ENCODE measurements at regions not wholly inside any gene's neighbourhood (a gene's known extent, or its start where the extent isn't known, plus 50 kb on each side); places are given as distances from the start of the nearest gene placed in this dataset.

GRCh38 chr4:112927544-112927943 lies 121.9 kb upstream of the ANK2 start:
- DNase-seq (ENCODE audit: low read depth), result no peak
- no peak overlapping the region for H3K4me3 ChIP-seq (ENCODE audit: low read depth, low read length)
- TF ChIP-seq MAX (IDR thresholded peaks at IDR 0.05; ENCODE audit: low read depth, low read length), result no peak
- TF ChIP-seq MYC (IDR thresholded peaks at IDR 0.05; ENCODE audit: low read depth, low read length), result no peak
- TF ChIP-seq POLR2A (IDR thresholded peaks at IDR 0.05; ENCODE audit: extremely low read depth, insufficient read length), result no peak
- no peak for TF ChIP-seq CTCF (IDR thresholded peaks at IDR 0.05; ENCODE audit: low read depth, low read length)

- no peak for TF ChIP-seq CTCF (IDR thresholded peaks at IDR 0.05; ENCODE audit: low read depth, low read length)
- no peak for TF ChIP-seq POLR2A (IDR thresholded peaks at IDR 0.05; ENCODE audit: extremely low read depth, insufficient read length)
- no peak for TF ChIP-seq MYC (IDR thresholded peaks at IDR 0.05; ENCODE audit: low read depth, low read length)
- no peak for TF ChIP-seq MAX (IDR thresholded peaks at IDR 0.05; ENCODE audit: low read depth, low read length)
- H3K4me3 ChIP-seq (ENCODE audit: low read depth, low read length), result no peak overlapping the region
- peak; percentile 7 for DNase-seq (ENCODE audit: low read depth)
These were observed 118.5 kb upstream of the ANK2 start for GRCh38 chr4:112931001-112931400.

GRCh38 chr4:112933790-112934189 lies 115.7 kb upstream of the ANK2 start:
- DNase-seq (ENCODE audit: low read depth), result no peak
- TF ChIP-seq MAX (IDR thresholded peaks at IDR 0.05; ENCODE audit: low read depth, low read length) (no peak), CTCF (IDR thresholded peaks at IDR 0.05; ENCODE audit: low read depth, low read length) (no peak), MYC (IDR thresholded peaks at IDR 0.05; ENCODE audit: low read depth, low read length) (no peak)
- H3K4me3 ChIP-seq (ENCODE audit: low read depth, low read length), result no peak overlapping the region

GRCh38 chr4:112938461-112939058 lies 110.9 kb upstream of the ANK2 start:
- TF ChIP-seq POLR2A (IDR thresholded peaks at IDR 0.05; ENCODE audit: extremely low read depth, insufficient read length) (no peak), CTCF (IDR thresholded peaks at IDR 0.05; ENCODE audit: low read depth, low read length) (peak; percentile 50)
- peak; percentile 36 for DNase-seq (ENCODE audit: low read depth)
- no peak overlapping the region for H3K4me3 ChIP-seq (ENCODE audit: low read depth, low read length)

- no peak overlapping the region for H3K4me3 ChIP-seq (ENCODE audit: low read depth, low read length)
- TF ChIP-seq MYC (IDR thresholded peaks at IDR 0.05; ENCODE audit: low read depth, low read length) (no peak), CTCF (IDR thresholded peaks at IDR 0.05; ENCODE audit: low read depth, low read length) (no peak), POLR2A (IDR thresholded peaks at IDR 0.05; ENCODE audit: extremely low read depth, insufficient read length) (no peak), MAX (IDR thresholded peaks at IDR 0.05; ENCODE audit: low read depth, low read length) (no peak)
- no peak for DNase-seq (ENCODE audit: low read depth)
These were observed 109.6 kb upstream of the ANK2 start for GRCh38 chr4:112939901-112940300.

GRCh38 chr4:112940336-112940735 lies 109.1 kb upstream of the ANK2 start:
- TF ChIP-seq CTCF (IDR thresholded peaks at IDR 0.05; ENCODE audit: low read depth, low read length) (no peak), POLR2A (IDR thresholded peaks at IDR 0.05; ENCODE audit: extremely low read depth, insufficient read length) (no peak), MYC (IDR thresholded peaks at IDR 0.05; ENCODE audit: low read depth, low read length) (no peak), MAX (IDR thresholded peaks at IDR 0.05; ENCODE audit: low read depth, low read length) (no peak)
- DNase-seq (ENCODE audit: low read depth), result no peak
- H3K4me3 ChIP-seq (ENCODE audit: low read depth, low read length), result no peak overlapping the region

Measured in NB4 (cell line).